GM18858 (cell line): ENCODE measurements at regions not wholly inside any gene's neighbourhood (a gene's known extent, or its start where the extent isn't known, plus 50 kb on each side); places are given as distances from the start of the nearest gene placed in this dataset.
"Not testable (repeated sequence)": the region's sequence is repeated elsewhere in the genome, so short reads cannot be mapped to it uniquely, and the experiment has no call there.

Experiments used
- ATAC-seq: cut with Tn5 transposase; IDR thresholded peaks from one replicate; pipeline ENCODE4 v1.9.1; 2021; ENCODE audit not compliant: unreplicated experiment

GRCh38 chr1:8230292-8230621 lies 87.7 kb upstream of the SLC45A1 start:
- ATAC-seq = no peak

- no peak for ATAC-seq
These were observed 89.7 kb upstream of the SLC45A1 start for GRCh38 chr1:8228253-8228652.

GRCh38 chr1:8227674-8228073 lies 90.2 kb upstream of the SLC45A1 start:
- not testable (repeated sequence) for ATAC-seq

GRCh38 chr1:8226747-8227146 lies 91.2 kb upstream of the SLC45A1 start:
- no peak for ATAC-seq

- ATAC-seq = not testable (repeated sequence)
These were observed 91.9 kb upstream of the SLC45A1 start for GRCh38 chr1:8226024-8226423.

- no peak for ATAC-seq
These were observed 94.4 kb upstream of the SLC45A1 start for GRCh38 chr1:8223526-8223925.

- no peak for ATAC-seq
These were observed 95.1 kb upstream of the SLC45A1 start for GRCh38 chr1:8222789-8223188.

- no peak for ATAC-seq
These were observed 98.4 kb upstream of the SLC45A1 start for GRCh38 chr1:8219530-8219929.

GRCh38 chr1:8218351-8219092 lies 99.4 kb upstream of the SLC45A1 start:
- ATAC-seq = no peak

GRCh38 chr1:8217809-8218208 lies 100.1 kb upstream of the SLC45A1 start:
- no peak for ATAC-seq

- no peak for ATAC-seq
These were observed 100.8 kb upstream of the SLC45A1 start for GRCh38 chr1:8217011-8217711.

GRCh38 chr1:8216005-8216404 lies 101.9 kb upstream of the SLC45A1 start:
- ATAC-seq = no peak

- no peak for ATAC-seq
These were observed 103.3 kb upstream of the SLC45A1 start for GRCh38 chr1:8214501-8215173.

- ATAC-seq = no peak
These were observed 104.2 kb upstream of the SLC45A1 start for GRCh38 chr1:8213676-8214075.

GRCh38 chr1:8213136-8213535 lies 104.8 kb upstream of the SLC45A1 start:
- ATAC-seq = no peak

- no peak for ATAC-seq
These were observed 105.3 kb upstream of the SLC45A1 start for GRCh38 chr1:8212580-8213031.

GRCh38 chr1:8211883-8212579 lies 105.9 kb upstream of the SLC45A1 start:
- no peak for ATAC-seq

GRCh38 chr1:8211251-8211882 lies 106.5 kb upstream of the SLC45A1 start:
- ATAC-seq = no peak

GRCh38 chr1:8207202-8207601 lies 110.7 kb upstream of the SLC45A1 start:
- ATAC-seq = no peak

GRCh38 chr1:8206391-8206790 lies 111.5 kb upstream of the SLC45A1 start:
- no peak for ATAC-seq

- ATAC-seq = no peak
These were observed 112.1 kb upstream of the SLC45A1 start for GRCh38 chr1:8205771-8206170.
